ENCODE measurements at regions not wholly inside any gene's neighbourhood (a gene's known extent, or its start where the extent isn't known, plus 50 kb on each side); places are given as distances from the start of the nearest gene placed in this dataset.

DNA sequence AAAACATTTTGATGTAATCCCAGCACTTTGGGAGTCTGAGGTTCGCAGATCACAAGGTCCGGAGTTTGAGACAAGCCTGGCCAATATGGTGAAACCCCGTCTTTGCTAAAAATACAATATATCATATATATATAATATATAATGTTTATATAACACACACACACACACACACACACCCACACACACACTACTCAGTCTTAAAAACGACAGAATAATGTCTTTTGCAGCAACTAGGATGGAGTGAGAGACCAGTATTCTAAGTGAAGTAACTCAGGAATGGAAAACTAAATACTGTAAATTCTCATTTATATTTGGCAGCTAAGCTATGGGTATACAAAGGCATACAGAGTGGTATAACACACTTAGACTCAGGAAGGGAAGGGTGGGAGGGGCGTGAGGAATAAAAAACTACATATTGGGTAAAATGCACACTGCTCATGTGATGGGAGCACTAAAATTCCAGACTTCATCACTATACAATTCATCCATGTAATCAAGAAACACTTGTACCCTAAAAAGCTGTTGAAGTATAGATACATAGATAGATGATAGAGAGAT lies 231.2 kb upstream of the SEMA3A start (continued):
- TF ChIP-seq KLF5 (IDR thresholded peaks at IDR 0.05; ENCODE audit: partially characterized antibody) = no peak
- no peak for TF ChIP-seq SIN3A (IDR thresholded peaks at IDR 0.05; ENCODE audit: low read depth, low read length)
- no peak for TF ChIP-seq ZNF384 (IDR thresholded peaks at IDR 0.05; ENCODE audit: borderline replicate concordance, low read depth, low read length)

DNA sequence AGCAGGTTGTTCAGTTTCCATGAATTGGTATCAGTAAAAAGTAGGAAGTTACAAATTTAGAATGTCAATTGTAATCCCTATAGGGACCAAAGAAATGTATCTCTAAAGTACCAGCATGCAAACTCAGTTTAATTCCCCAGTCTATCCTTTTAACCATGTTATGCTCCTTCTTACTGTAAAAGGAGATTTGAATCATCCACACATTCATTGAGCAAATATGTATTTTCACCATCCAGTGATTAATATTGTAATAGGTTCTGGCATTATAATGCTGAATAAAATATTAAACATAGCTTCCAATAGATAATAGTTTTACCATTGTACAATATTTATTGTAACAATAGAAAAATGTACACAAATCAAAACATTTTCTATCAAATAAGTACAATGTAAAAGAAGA lies 228.2 kb upstream of the SEMA3A start:
- H4K20me1 ChIP-seq (ENCODE audit: control insufficient read depth, insufficient read depth) = no peaks in the 10 kb centered on the region
- ChIA-PET CTCF (no interaction called here), SMC1A (ENCODE audit: uncharacterized antibody, unreplicated experiment) (no interaction called here), POLR2A (no interaction called here), RAD21 (ENCODE audit: unreplicated experiment) (no interaction called here)
- H3K27ac ChIP-seq (ENCODE audit: control insufficient read depth, insufficient read depth) = no peak overlapping the region
- no peaks in the 10 kb centered on the region for H3K27me3 ChIP-seq (replicated peaks in 1 of 2; ENCODE audit: control insufficient read depth in 2 of 2, insufficient read depth in 2 of 2, low read length in 1 of 2)
- no peaks in the 10 kb centered on the region for H3K79me2 ChIP-seq (ENCODE audit: control insufficient read depth, insufficient read depth, low read length)
- in situ Hi-C loops (cut with MboI) (no loop called here), intact Hi-C loops (cut with micrococcal nuclease; ENCODE audit: unreplicated experiment) (no loop called here)
- FAIRE-seq (no peak), ATAC-seq (no peak), DNase-seq (ENCODE audit: low read depth, low spot score) (no peak)
- no peak overlapping the region for H3K9ac ChIP-seq (ENCODE audit: control insufficient read depth, insufficient read depth, low read length)
- H3K4me2 ChIP-seq (ENCODE audit: control insufficient read depth, insufficient read depth) = no peak overlapping the region
- no peak overlapping the region for H3K4me3 ChIP-seq
- H2AFZ ChIP-seq (ENCODE audit: control insufficient read depth, low read depth, low read length) = no peak overlapping the region
- TF ChIP-seq MEF2B (IDR thresholded peaks at IDR 0.05; ENCODE audit: partially characterized antibody, poor library complexity, severe bottlenecking) (no peak), ZBED1 (IDR thresholded peaks at IDR 0.05; ENCODE audit: borderline replicate concordance) (no peak), BCLAF1 (IDR thresholded peaks at IDR 0.05) (no peak), SMAD1 (IDR thresholded peaks at IDR 0.05; ENCODE audit: low read depth, partially characterized antibody) (no peak), EP300 (IDR thresholded peaks at IDR 0.05; ENCODE audit: borderline replicate concordance in 1 of 2, control insufficient read depth in 1 of 2, low read depth in 2 of 2, low read length in 2 of 2) (no peak), TCF7 (IDR thresholded peaks at IDR 0.05; ENCODE audit: borderline replicate concordance) (no peak), POLR2AphosphoS5 (IDR thresholded peaks at IDR 0.05; ENCODE audit: low read length) (no peak)
- TF ChIP-seq, protein P1, sequence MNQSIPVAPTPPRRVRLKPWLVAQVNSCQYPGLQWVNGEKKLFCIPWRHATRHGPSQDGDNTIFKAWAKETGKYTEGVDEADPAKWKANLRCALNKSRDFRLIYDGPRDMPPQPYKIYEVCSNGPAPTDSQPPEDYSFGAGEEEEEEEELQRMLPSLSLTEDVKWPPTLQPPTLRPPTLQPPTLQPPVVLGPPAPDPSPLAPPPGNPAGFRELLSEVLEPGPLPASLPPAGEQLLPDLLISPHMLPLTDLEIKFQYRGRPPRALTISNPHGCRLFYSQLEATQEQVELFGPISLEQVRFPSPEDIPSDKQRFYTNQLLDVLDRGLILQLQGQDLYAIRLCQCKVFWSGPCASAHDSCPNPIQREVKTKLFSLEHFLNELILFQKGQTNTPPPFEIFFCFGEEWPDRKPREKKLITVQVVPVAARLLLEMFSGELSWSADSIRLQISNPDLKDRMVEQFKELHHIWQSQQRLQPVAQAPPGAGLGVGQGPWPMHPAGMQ (IDR thresholded peaks at IDR 0.05; ENCODE audit: borderline replicate concordance) = no peak
- TF ChIP-seq, protein P2, sequence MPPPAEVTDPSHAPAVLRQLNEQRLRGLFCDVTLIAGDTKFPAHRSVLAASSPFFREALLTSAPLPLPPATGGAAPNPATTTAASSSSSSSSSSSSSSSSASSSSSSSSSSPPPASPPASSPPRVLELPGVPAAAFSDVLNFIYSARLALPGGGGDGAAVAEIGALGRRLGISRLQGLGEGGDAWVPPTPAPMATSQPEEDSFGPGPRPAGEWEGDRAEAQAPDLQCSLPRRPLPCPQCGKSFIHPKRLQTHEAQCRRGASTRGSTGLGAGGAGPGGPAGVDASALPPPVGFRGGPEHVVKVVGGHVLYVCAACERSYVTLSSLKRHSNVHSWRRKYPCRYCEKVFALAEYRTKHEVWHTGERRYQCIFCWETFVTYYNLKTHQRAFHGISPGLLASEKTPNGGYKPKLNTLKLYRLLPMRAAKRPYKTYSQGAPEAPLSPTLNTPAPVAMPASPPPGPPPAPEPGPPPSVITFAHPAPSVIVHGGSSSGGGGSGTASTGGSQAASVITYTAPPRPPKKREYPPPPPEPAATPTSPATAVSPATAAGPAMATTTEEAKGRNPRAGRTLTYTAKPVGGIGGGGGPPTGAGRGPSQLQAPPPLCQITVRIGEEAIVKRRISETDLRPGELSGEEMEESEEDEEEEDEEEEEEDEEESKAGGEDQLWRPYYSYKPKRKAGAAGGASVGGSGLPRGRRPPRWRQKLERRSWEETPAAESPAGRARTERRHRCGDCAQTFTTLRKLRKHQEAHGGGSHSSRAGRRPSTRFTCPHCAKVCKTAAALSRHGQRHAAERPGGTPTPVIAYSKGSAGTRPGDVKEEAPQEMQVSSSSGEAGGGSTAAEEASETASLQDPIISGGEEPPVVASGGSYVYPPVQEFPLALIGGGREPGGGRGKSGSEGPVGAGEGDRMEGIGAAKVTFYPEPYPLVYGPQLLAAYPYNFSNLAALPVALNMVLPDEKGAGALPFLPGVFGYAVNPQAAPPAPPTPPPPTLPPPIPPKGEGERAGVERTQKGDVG (CRISPR knock-in tag; IDR thresholded peaks at IDR 0.05) = no peak
- no peaks in the 10 kb centered on the region for H3K4me1 ChIP-seq (ENCODE audit: control insufficient read depth, insufficient read depth, low read length)
- H3K36me3 ChIP-seq (ENCODE audit: control insufficient read depth in 2 of 2, insufficient read depth in 2 of 2, low read length in 1 of 2) = no peaks in the 10 kb centered on the region
- no TSS peak for BruUV-seq (replicated peaks)
- H3K9me3 ChIP-seq (replicated peaks; ENCODE audit: control insufficient read depth, insufficient read depth, low read length) = no peaks in the 10 kb centered on the region; the same call in 2 of the 3 replicates

Data from GM12878 (cell line).